Right lung (tissue), 2 donors: ENCODE measurements at regions not wholly inside any gene's neighbourhood (a gene's known extent, or its start where the extent isn't known, plus 50 kb on each side); places are given as distances from the start of the nearest gene placed in this dataset.

ENCODE experiments used
- DNase-seq, 2 donors: peaks; one replicate each; pipeline ENCODE4 v3.0.0-alpha.2; 2013

DNA sequence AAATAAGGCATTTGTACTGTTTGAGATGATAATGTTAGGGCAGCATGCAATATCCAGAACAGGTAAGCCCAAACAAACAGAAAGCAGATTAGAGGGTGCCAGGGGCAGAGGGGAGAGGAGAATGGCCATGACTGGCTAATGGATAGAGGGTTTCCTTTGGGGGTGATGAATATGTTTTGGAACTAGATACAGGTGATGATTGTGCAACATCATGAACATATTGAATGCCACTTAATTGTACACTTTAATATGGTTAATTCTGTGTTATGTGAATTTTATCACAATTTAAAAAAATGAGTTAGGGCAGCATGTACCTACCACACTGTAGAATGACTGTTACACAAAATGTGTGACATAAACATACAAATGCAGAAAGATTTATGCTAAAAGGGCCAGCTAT lies 255.5 kb upstream of the FN1 start:
- DNase-seq: no peak

DNA sequence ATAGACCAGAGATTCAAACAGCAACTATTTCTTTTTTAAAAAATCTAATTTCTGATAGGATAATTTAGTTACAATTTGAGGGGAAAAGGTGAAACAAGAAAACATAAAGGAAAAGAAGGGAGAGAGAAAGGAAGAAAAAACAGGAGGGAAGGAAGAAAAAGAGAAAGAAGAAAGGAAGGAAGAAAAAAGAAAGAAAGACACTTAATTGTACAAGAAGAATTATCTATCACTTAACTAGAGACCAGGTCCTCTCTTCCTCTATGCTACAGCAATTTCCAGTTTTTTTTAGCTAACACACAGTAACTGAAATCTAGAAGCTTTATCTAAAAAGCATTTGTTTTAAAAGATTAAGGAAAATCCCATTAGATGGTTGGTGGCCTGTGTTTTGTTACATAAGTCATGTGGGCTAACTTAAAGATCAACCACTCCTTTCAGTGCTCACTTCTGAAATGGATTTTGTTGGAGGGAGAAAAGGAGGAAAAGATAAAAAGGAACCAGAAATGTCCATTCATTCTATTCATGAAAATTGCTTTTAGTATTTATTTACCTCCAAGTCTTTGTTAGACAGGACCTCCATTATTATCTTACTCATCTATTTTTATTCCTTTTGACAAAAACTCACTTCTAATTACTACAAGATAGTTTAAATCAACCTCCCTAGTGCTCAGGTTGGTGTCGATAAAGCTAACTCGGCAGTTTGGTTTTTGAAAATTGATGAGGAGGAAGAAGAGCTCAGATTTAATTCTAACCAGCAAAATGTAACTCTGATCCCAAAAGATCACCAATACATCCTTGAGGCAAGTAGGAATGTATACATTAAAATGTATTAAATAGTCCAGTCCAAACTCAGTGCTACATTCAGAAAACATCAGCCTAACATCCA lies 251.5 kb upstream of the FN1 start:
- no peak for DNase-seq

DNA sequence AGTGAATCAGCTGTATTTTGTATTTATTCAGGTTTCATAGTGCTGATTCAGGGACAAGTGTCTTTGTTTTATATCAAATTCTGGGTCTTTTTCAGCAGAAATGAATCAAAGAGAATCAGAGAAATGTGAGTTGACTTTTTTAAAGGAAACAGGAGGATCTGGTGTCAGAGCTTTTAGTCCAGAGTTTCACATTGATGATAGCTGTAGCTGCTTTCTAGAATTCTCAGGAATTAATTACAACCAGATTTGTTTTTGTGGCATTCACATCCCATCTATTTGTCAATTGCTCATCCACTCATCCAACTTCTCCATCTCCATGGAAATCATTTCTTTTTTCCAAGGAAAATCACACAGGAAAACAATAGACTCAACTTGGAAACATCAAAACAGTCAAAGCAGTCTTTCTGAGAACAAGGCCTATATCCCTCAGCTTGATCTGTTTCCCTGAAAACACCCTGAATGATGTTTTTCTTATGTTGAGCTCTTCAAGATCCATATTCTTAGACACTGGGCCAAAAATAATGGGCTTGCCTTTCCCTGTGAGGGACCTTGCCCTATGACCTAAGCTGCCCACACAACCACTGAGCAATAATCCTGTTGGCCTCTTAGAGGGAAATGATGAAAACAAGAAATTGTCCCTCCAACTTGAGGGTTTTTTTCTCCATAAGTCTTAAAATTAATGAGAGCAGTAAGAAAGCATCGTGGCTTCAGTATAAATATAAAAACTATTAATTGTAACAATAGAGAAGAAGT lies 249.5 kb upstream of the FN1 start:
- no peak for DNase-seq

DNA sequence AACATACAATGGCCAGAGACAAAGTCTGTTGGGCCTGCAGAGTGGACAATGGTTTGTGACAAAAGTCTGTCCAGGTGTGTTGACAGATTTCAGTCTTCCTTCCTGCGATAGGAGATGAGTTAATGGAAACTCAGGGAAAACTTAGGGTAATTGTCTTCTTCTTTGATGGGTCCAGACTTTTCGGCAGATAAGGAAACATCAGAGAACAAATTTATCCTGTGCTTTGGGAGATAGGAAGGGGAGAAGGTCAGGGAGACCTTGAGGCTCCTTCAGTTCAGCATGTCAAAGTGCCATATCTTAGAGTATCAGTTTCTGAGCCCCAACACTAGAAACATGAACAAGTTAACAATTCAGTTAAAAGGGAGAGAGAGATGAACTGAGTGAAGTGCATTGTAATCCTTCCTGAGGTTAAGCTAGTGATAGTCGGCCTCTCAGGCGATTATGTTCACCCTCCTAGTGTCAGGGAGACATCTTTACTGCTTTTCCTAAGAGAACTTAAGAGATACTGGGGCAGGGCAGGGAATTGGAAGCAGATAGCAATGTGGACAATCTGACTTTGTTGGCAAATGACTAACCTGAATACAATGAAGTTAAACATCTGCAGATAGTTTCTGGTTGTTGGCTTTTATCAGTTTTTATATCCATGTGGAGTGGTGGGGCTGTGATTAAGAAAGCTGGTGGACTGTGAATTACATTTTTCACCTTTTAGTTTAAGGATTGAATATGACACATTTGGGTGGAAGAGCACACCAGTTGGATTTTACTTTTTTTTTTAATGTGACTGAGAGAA lies 248.8 kb upstream of the FN1 start:
- no peak for DNase-seq

DNA sequence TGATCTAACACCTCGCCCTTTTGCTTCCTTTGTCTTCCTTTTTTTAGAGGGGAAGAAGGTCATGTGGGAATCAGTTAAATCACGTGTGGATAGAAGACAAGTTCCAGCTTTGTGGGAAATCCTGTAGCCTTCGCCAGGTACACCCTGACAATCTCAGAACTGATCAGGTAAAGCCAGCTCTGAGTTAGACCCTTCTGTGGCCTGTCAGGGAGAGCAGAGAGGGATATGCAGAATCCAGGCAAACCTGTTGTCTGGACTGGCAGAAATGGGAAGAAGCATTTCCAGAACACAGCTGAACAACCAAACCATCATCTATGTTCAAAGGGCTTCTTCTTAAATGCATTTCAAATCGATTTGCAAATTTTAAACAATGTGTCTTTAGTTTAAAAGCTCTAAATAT lies 247.4 kb upstream of the FN1 start:
- no peak for DNase-seq

DNA sequence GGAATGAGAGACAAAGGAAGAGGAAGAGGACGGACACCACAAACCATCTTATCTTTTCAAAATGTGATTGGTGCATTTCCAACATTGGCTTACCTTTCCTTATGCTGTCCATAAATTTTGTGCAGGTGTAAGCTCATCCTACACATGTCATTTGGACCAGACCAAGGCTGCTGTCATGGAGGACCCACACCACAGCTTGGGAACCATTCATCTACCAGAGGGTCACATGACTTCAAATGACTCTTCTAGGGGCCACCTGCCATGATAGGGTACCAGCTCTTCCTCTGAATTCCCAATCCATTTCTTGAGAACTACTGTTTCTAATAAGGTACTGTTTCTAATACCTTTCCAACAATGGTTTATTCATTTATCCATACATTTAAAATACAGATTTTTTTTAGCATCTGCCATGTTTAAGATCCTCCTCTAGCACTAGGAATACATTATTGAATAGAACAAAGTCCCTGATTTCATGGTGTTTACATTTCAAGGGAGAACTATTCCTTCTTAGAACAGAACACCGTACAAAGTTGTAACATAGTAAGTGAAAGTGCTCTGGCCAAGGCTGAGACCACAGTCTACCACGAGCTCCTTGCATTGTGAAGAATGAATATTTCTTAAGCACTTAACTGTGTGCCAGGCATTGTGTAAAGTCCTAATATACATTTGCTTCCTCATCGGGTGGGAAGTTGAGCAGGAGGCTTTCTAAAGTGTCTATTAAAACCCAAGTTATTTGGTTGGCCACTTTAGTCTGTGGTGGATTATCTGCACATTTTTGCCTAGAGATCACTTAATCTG lies 246.1 kb upstream of the FN1 start:
- no peak for DNase-seq

DNA sequence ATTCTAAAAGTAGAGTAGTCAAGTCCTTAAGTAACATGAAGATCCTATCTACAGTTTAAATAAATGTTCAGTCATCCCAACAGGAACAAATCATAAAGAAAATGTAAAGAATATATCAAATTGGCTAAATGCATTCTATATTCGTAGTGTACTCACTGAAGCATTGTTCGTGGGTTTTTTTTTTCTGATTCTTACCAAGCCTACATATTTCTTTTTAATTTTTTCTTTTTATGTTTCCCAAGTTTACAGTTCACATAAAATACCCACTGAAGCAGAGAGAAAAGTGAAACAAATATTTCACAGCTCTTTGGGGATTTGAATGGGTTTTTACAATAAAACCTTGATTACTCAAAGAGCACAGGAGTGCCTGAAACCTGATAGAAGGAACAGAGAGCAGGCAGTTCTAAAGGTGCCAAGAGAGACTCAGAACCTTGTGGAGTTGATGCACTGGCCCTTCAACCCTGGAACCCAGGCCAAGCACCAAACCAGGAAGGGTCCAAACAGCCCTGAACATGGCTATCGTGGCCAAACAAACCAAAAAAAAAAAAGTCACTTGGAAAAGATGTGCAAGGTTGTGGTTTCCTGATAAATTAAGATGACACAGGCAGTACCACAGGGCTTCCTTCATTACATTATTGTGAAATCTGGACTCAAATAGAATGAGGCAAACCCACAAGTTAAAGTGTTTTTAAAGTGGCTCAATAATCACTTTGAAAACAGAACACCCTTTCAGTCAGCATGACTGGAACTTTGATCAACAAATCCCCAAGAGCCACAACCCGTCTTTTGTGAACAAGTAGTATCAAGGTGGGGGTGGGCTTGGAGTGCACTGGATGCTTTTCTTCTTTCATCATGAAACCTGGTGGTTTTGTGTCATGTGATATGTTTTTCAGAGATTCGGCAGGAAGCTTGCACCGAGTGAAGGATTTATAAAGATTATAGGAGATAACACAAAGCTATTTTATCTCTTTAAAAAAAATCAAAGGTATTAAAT lies 245.0 kb upstream of the FN1 start:
- DNase-seq: peak; percentile 34 to 36

DNA sequence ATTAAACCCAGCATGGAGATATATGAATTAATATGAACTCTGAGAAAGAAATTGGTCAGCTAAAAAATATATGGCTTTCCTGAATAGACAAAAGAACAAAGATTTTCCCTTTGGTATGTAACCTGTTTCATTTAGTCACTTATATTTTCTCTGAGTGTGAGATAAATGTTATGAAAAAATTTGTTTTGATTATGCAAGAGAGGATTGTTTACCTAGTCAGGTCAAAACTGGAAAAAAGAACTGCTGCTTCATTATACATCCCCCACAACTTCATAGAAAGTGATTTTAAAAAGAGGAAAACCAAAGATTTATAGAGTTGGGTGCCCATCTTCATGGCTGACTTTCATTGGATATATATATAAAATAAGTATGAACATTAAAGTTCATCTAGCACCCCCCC lies 242.2 kb upstream of the FN1 start:
- no peak for DNase-seq

DNA sequence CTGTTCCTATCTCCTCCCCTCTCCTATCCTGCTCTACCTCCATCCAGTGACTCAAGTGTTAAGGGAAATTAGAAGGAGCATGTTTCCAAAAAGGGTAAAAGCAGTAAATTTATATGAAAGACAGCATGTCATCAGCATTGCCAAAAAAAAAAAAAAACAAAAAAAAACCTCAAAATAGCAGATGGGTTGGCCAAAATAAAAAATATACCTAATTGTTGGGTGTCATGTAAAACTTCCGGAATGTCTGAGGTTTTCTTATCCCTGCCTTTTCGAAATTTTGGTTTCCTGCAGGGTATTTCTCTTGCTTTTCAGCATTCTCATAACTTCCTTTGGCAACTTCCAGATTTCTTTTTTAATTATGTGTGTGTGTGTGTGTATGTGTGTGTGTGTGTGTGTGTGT lies 241.6 kb upstream of the FN1 start:
- no peak for DNase-seq

DNA sequence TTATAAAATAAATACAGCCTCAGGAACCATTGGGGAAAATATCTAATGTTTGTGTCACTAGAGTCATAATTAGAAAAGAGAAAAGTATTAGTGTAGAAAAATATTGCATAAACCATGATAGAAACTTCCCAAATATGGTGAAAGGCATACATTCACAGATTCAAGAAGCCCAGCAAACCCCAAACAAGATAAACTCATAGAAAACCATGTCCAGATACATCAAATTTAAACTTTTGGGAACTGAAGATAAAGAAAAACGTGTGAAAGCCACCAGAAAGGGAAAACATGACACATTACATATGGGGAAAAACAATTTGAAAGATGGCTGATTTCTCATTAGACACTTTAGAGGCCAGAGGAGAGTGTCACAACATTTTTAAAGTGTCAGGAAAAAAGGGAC lies 236.5 kb upstream of the FN1 start:
- DNase-seq: no peak

DNA sequence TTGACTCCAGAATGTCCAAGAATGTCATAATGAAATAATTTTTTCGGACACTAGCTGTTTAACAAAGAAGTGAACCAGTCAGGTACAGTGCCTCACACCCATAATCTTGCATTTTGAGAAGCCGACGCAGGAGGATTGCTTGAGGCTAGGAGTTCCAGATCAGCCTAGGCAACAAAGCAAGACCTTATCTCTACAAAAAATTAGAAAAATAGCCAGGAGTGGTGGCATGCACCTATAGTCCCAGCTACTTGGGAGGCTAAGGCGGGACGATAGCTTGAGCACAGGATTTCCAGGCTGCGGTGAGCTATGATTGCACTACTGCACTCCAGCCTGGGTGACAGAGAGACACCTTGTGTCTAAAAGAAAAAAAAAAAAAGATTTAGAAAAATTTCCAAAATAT lies 235.8 kb upstream of the FN1 start:
- DNase-seq: no peak

DNA sequence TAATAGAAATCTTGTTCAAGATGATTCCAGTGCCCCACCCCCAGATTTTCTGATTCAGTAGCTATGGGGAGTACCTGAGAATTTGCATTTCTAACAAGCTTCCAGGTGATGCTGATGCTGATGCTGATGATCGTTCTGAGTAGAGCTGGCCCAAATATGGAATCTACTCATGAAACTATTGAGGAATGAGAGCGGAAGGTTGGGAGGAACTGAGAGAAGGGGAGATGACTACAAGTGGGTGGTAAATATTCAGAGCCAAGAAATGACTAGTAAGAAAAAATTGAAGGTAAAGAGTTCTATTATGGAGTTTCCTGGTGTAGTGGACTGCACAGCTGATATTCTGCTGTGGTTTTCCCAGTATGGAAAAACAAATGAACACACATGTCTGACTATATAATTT lies 235.4 kb upstream of the FN1 start:
- no peak for DNase-seq

DNA sequence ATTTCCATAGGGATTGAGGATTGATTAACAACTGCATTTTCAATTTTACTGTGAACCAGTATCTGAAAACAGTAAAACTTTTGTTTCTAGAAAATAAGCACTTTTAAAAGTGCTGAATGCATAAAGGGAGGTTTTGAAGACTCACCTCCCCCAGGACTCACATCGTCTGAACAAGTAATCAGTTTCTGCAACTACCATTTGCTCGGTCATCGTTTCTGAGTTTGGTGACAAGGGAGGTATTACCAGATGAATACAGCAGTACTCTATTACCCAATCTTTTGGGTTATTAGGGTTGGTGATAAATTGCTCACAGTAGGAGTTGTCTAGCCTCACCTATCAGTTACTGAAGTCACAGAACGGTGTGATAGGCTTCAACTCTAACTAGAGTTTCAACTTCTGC lies 234.5 kb upstream of the FN1 start:
- no peak for DNase-seq

DNA sequence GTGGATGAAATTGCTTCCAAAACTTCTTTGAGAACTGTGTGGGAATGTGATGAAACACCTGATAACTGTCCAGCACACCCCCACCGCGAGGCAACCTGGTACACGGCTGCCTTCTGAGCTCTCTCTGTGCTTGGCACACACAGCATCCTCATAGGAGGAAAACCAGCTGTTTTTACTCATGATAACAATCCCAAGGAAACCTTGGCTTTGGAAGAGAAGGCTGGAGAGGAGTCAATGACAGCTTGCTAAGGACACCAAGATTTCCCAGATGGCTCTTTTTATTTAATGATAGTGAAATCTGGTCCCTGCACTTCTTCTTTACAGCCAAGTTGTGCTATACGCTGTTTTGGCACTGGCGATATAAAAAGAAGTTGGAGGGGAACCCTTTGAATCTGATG lies 232.5 kb upstream of the FN1 start:
- DNase-seq: peak in 1 of 2 donors; percentile 53

DNA sequence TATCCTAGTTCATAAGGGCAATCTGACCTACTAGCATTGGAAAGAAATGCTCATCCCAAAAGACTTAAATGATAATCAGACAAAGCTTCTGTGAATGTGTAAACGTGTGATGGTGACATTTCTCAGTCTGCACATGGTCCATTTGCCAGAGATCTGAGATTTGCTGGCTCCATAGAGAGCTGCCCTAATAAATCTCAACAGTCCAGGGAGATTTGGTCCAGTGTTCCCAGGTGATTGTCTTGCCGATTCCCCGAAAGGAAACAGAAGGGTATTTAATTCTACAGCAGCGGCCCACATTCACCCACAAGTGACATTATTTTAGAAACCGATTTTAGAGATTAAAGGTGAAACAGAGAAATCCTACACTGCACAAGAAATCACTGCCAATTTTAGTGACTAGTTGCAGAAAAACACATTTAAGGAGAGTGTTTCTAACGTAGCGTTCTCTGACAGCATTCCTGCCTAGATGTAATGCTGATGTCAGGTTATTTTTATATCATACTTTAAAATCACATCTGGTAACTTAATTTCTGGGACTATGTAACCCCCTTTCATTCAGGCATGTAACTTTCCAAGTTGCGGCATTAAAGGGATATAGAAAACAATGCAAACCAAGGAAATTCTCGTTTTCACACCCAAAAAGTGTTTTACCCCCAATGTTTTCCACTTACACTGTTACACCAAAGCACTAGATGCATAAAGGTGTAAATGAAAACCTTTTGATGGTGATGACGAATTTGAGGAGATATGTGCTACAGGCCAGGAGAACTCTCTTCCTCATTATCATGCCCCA lies 231.9 kb upstream of the FN1 start:
- DNase-seq: peak in 1 of 2 donors; percentile 35

DNA sequence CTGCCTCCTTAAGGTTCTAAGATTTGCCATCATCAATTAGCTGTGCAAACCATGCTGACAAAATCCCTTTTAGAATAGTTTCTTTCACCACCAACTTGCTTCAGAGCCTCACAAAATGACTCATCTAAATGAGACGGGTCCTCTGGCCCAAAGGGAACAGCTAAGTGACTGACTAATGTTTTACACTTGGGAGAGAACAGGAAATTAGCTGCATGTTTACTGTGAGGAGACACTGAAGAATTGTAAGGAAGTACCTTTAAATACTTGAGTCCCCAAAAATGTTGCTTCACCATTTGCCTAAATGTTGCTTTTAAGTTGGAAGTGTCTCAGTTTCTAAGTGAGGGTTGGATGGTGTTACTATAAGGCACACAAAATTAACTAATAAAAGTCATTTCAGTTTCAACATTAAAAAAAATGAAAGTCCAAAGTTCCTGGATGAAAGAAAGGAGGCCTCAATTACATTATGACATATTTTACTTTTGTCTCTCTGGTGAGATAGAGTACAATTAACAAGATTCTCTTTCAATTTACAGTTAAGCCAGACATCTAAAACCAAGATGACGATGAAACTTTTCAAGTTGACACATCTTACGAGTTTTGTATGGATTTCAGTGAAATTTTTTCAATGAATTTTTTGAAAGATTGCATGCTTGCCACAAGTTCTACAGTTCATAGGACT lies 229.1 kb upstream of the FN1 start:
- DNase-seq: no peak

DNA sequence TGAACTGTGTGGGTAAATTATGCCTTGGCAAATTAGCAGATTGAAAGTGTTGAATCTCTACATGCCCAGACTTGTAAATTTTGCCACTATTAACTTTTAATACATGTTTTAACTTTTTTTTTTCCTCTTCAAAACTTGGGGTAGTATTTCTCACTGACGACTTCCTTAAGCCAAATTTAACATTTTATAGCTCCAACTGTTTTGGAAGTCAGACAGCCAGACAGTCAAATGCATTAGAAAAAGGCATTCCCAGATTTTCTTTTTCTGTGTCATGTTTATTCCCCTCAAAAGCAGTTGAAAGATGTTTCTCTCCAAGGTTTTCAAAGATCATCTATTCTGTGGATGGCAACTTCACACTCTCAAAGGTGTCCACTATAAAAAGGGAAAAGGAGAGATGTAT lies 226.8 kb upstream of the FN1 start:
- DNase-seq: no peak

DNA sequence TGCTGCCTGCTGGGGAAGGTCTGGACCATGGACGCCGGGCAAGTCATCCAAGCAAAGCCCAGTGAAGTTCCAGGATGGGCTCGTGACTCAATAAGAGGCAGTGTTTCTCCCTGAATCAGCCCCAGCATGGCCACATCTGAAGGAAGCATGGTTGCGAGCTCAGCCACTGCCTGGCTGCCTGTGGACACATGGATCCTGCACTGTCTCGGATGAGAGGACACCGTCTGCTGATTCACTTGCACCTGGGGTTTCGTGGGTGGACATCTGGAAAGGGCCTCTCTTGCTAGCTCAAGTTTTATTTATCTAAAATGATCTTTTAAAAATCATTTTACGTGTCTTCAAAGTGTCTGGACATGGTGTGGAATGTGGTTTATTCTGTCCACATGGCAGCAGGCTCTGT lies 224.8 kb upstream of the FN1 start:
- DNase-seq: no peak

DNA sequence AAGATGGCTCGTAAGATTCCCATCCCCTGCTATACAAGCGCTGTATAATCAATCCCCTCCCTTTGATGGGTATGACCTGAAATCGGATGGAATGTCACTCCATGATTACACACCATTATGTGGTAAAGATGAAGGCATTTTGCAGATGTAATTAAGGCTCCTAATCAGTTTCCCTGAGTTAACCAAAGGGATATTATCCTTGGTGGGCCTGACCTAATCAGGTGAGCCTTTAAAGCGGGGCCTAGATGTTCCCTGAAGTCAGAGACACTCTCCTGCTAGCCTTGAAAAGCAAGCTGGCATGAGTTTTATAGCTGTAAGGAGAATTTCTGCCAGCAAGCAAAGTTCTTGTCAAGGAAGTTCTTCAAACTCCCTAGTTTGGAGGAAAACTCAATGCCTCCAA lies 223.8 kb upstream of the FN1 start:
- no peak for DNase-seq
